ENCODE measurements at regions not wholly inside any gene's neighbourhood (a gene's known extent, or its start where the extent isn't known, plus 50 kb on each side); places are given as distances from the start of the nearest gene placed in this dataset.

GRCh38 chr13:53110181-53110580, 81.6 kb downstream of the OLFM4 start:
- TF ChIP-seq CTCF (IDR thresholded peaks at IDR 0.05), result no peak
- TF ChIP-seq POLR2A (IDR thresholded peaks at IDR 0.05), result no peak
